ENCODE measurements at regions not wholly inside any gene's neighbourhood (a gene's known extent, or its start where the extent isn't known, plus 50 kb on each side); places are given as distances from the start of the nearest gene placed in this dataset.

DNA sequence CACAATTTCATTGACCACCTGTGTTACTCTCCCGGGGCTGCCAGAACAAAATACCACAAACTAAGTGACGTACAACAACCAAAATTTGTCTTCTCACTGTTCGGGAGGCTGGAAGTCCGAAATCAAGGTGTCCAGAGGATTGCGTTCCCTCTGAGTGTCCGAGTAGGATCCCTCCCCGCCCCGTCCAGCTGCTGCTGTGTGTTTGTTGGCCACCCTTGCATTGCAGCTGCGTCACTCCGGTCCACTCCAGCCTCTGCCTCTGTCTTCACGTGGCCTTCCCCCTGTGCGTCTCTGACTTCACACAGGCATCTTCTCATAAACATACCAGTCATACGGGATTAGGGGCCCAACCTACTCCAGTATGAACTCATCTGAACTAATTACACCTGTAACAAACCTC lies 251.8 kb upstream of the SMIM21 start:
- H3K4me3 ChIP-seq (ENCODE audit: low read depth, low read length) = no peak overlapping the region
- peak; percentile 24 for DNase-seq (ENCODE audit: low read depth)

DNA sequence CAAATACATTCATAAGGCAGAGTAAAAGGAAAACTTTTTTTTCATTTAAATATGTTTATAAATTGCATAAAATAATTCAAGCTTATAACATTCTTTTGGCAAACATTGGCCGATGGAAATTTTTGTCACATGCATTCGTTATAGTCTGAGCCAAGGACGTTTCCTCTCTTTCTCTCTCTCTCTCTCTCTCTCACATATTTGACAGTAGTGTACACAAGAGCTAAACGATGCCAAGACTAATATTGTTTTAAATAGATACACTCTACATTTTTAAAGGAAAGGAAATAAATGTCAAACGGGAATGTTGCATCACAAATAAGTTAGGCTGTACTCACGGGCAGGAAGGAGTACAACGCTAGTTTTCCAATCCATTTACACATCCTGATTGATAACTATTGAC lies 251.1 kb upstream of the SMIM21 start:
- DNase-seq (ENCODE audit: low read depth) = peak; percentile 2
- no peak overlapping the region for H3K4me3 ChIP-seq (ENCODE audit: low read depth, low read length)

DNA sequence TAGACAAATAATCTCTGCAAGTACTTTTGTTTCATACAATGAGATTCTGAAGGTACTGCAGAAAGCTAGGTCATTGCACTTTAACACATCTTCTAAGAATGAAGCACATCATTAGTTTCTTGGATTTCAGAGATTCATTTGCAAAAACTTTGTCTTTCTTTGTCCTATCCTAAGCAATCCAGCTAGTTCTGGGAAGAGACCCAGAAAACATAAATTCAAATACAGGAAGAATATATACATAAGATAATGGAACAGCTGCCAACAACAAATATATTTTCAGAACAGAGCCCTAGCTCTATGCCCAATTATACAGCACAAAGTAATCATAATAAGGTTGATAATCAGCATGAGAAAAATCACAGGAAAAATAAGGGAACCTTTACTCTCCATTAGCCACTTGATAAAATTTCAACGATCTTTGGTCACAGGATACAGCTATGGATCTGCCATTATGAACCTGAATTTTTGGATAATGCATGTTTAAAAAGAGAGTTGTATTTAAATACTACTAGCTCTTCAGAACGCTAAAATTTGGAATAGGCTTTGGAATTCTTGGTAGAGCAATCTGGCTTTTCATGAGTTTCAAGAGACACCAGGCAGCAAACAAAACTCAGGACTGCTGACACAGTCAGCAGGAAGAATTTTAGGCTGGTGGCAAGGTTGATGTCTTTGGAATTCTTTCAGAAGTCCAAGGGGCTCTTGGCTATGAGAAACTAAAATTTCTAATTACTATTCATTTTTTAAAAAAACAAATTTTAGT lies 250.4 kb upstream of the SMIM21 start:
- no peak for DNase-seq (ENCODE audit: low read depth)
- H3K4me3 ChIP-seq (ENCODE audit: low read depth, low read length) = no peak overlapping the region

DNA sequence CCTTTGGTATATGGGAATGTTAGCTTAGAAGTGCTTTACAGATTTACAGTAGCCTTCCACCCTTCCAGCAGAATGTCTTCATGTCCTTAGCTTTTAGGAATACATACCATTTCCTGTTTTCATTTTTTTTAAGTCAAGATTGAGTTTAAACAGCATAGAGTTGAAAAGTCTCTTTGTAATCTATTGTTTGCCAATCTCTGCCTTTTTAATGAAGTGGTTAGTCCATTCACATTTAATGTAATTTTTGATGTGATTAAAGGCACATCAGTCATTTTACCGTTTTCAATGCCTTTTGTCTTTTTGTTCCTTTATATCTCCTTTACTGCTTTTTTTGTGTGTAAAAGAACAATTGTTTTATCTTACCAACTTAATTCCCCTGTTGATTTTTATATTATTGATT lies 233.4 kb upstream of the SMIM21 start:
- H3K4me3 ChIP-seq (ENCODE audit: low read depth, low read length) = no peak overlapping the region
- no peak for DNase-seq (ENCODE audit: low read depth)

DNA sequence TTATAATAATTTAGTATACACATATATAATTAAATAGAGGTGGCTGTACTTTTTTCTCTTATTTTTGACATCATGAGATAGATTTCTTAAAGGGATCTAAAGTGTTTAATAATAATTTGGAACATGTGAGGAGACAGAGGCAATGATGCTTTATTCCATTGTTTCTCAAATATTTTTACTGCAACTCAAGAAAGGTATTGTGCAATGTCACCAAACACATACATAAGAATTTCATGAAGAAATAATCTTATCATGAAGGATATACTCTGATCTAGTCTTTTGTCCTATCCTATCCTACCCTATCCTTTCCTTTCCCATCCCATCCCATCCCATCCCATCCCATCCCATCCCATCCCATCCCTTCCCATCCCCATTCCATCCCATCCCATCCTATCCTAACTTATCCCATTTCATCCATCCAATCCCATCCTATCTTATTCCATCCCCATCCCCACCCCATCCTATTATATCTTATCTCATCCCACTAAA lies 232.1 kb upstream of the SMIM21 start:
- H3K4me3 ChIP-seq (ENCODE audit: low read depth, low read length) = no peak overlapping the region

DNA sequence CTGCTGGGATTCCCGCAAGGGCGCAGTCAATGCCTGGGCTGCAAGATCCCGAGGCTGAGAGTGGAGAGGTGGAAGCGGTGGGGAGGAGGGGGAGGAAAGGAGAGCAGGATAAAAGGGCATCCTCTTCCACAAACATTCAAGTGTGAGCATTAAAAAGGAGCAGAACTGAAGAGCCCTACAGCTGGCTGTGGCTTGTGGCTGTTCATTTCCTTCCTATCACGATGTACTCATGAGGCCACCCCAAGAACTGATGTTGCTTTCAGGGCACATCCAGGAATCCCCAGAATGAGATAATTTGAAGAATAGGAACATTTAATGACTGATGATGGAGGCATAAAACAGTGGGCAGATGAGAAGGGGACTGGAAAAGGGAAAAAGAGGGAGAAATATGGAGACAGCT lies 230.8 kb upstream of the SMIM21 start:
- H3K4me3 ChIP-seq (ENCODE audit: low read depth, low read length) = no peak overlapping the region

More for the DNA sequence above, 232.1 kb upstream of the SMIM21 start:
- DNase-seq (ENCODE audit: low read depth) = no peak

DNA sequence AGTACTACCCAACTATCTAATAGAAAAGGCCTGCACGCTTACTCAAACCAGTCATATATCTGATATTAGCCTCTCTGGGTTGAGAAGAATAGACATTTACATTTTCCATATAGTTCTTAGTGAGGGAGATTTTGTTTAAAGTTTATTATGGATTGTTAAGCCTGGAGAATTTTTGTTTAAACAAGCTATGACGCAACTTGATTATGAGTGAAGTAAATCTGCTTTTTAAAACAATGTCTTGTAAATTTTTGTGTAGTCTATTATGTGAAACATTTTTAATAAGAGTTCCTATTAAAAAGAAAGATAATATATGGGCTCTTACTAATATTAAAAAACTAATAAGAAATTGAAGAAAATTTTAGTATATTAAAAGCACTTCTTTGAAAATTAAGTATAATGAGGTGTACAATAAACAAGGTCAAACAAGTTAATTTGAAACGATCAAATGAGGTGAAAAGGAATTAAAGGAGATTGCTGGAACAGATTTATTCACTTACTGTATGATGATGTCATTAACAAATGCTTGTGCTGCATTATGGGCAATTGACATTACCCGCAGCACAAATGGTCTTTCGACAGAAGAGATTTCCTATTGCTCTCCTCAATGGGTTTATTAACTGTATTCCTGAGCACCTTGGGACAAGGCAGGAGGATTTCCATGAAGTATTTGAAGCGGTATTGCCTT lies 229.2 kb upstream of the SMIM21 start:
- no peak overlapping the region for H3K4me3 ChIP-seq (ENCODE audit: low read depth, low read length)
- DNase-seq (ENCODE audit: low read depth) = no peak

More for the DNA sequence above, 230.8 kb upstream of the SMIM21 start:
- no peak for DNase-seq (ENCODE audit: low read depth)

DNA sequence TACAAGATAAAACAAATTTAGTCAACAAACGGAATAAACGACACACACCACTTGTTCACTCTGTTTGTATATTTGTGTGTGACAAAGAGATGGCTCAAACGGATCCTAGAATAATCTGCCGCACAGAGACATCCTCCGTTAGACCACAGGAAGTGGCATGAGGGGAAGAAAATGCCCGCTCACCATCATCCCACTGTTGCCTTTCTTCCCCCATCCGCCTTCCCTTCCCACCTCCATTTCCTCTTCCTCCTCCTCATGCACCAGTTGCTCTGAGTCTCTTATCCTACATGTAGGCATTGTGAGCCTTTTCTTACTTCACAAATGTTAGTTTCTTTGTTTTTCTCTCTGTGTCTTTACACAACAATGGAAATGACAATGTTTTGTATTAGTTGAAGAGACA lies 228.5 kb upstream of the SMIM21 start:
- H3K4me3 ChIP-seq (ENCODE audit: low read depth, low read length) = no peak overlapping the region
- DNase-seq (ENCODE audit: low read depth) = no peak

DNA sequence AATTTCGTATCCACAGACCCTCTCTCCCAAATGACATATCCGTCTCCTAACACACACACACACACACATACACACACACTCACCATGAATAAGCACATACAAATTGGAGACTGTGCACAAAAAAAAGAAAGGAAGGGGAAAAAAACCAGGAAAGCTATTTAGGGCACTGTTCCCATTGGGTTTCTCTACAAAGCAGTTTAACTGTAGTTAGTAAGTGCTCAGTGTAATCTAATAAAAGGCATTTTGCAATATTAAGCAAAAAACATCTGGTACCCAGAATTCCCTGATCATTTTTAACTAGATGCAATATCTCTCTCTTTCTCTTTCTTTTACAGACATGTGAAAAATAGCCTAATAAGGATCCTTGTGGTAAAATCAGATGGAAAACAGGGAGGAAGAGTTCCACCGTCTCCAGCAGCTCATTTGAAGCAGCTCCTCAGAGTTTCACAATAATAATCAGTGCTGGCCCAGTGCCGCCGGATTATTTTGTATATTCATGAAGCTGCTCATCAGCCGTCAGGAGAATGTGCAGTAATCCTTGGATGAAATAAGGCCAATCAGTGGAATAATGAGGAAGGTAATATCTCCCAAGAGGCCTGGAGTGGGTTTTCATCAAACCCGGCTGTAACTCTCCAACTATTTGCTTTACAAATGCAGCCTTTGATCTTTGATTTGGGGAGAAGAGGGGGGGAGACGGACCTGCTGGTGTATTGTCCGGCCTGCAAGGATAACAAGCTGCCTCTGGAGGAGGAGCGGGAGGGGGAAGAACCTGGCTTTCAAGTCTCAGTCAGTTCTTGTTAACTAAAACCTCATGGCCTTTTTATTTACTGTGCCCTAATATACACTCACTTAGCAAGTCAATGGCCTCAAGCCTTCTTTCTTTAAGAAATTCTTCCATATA lies 227.6 kb upstream of the SMIM21 start:
- DNase-seq (ENCODE audit: low read depth) = no peak
- no peak overlapping the region for H3K4me3 ChIP-seq (ENCODE audit: low read depth, low read length)

DNA sequence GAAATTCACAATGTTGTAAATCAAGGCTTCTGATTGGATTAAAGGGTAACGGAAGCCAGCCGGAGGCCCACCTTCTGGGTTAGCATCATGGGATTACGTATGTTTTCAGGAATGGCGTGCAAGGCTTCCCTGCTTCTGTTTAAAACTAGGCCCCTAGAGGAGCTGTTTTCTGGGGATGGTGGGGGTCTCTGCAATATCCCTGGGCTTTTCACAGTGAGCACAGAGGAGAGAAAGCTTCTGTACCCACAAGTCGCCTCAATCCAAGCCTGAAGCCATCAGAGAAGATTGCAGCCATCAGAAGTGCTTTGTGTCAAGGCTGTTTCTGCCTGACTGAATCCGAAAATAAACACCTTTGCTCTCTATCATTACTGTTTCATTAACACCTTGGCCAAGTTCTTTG lies 226.9 kb upstream of the SMIM21 start:
- no peak for DNase-seq (ENCODE audit: low read depth)
- no peak overlapping the region for H3K4me3 ChIP-seq (ENCODE audit: low read depth, low read length)

DNA sequence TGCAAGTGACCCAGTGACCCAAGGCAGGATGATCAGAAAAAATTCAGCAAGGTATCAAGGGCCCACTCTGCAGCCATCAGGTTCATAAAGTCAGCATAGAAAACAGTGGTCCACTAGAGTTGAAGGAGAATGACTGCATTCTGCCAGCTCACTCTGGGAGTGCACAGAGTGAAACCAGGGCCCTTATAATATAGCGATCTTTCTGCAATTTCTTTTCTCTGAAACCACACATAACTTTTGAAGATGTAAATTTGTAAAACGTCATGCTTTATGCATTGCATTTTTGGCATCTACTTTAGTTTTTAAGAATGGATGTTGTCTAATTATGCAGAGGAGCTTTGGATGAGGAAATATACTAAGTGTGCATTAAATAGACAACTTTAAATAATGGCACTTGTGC lies 225.0 kb upstream of the SMIM21 start:
- no peak overlapping the region for H3K4me3 ChIP-seq (ENCODE audit: low read depth, low read length)
- no peak for DNase-seq (ENCODE audit: low read depth)

DNA sequence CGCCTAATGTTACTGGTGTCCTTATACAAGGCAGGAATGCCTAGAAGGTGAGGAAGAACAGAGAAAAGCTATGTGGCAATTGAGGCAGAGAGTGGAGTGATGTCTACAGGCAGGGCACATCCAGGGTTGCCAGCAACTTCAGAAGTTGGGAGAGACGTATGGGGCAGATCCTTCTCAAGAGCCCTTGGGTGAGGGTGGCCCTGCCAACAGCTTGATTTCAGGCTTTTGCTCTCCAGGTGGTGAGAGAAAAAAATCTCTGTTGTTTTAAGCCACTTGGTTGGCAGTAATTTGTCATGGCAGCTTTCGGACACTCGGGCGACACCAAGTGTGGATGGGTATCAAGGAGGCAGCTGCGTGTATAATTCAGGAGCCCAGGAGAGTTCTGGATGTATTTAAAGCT lies 217.4 kb upstream of the SMIM21 start:
- no peak overlapping the region for H3K4me3 ChIP-seq (ENCODE audit: low read depth, low read length)
- no peak for DNase-seq (ENCODE audit: low read depth)

DNA sequence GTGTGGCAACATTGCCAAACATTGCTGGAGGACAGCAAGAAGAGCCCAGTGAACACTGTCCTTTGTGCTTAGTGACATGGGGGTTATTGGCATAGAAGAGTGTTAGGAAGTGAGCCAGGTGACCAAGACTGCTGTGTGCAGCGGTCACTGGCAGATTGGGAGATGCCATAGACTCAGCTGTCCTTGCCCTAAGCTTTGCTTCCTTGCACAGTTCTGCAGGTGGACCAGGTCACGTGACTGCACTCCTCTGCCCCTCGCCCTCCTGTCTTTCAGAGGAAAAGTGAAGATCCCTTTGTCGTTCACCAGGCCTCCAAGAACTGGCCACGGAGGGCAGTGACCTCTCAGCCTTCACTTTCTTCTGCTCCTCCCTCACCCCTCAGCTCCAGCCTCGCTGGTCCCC lies 215.6 kb upstream of the SMIM21 start:
- H3K4me3 ChIP-seq (ENCODE audit: low read depth, low read length) = no peak overlapping the region
- DNase-seq (ENCODE audit: low read depth) = no peak

DNA sequence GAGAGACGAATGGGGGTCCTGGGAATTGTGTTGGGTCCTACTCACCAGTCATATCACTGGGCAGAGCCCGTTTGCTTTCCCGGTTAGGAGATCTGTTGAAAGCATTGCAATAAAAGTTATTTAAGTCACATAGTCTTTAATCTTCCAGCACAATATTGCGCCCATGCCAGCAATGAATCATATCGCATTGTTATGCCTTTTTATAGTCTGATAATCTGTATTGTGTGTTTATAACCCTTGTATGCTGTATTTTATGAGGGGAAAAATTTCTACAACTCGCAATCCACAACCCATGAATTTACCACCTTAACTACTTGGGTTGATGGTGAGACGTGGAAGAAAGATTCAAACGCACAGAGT lies 211.9 kb upstream of the SMIM21 start:
- no peak for DNase-seq (ENCODE audit: low read depth)
- no peak overlapping the region for H3K4me3 ChIP-seq (ENCODE audit: low read depth, low read length)

DNA sequence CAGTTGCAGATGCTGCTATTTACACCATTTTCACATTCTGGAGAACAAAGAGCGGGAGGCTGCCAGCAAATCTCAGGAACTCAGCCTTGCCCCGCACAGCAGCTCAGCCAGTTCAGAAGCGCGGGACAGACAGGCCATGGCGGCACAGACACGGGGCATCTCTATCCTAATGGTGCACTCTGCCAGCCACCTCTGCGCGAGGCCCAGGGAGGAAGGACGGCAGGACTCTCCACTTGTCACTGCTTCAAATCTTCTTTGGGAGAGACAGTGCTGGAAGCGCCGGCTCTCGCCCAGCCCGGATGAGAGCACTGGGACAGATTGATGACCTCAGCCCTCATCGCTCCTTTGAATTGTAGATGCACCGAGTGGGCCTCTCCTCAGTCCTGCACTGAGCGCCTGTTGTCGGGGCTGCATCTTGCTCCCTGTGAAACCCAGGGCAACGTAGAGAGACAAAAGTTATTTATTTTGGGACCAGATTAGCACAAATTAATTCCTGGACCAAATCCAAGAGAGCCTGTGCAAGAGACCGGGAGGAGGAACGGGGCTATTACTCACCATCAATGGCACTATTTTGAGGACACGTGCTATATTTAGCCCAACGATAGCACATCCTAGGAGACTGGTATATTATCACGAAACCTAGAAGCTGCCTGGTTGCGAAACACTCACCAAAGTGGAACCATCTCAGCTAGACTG lies 211.4 kb upstream of the SMIM21 start:
- DNase-seq (ENCODE audit: low read depth) = no peak
- H3K4me3 ChIP-seq (ENCODE audit: low read depth, low read length) = peak overlapping the region; percentile 41

DNA sequence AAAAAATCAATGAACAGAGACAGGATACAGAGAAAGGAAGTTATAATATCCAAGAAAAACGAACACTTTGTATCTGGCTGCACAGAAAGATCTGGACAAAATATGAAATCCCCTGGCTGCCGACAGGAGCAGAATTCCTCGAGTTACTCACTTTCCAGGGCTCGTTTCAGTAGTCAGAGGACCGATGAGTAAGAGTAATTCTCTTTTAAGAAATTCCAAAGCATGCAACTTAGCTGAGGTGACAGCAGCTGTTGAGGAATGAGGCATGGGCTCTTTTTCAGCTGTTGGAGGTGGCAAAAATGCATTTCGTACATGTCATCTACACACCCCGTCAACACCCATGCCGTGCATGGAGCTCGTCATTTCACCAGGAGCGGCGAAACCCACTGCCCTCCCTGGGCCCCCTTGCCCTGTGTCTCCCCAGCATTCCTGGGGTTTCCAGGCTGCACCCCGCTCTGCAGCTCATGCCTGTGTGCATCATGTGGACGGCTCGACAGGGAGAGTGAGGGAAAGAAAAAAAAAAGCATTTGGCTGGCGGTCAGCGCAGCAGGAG lies 210.8 kb upstream of the SMIM21 start:
- H3K4me3 ChIP-seq (ENCODE audit: low read depth, low read length) = peak overlapping the region; percentile 41

DNA sequence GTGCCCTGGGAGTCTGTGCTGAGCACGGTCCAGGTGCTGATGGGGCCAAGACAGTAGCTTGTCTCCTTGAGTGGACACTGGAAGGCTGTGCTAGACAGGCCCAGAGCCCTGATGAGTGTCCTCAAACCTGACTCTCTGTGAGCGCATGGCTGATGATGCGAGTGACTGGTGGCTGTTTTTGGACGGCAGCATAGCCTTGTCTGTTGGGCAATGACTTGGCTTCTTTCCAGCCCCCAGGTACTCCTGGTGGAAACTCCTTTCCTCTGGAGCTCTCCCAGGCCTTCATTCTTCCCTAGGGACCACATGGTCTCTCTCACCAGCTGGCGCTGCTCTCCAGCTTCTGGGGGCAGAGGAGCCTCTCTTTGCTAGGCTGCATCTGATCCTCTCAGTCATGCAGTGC lies 207.6 kb upstream of the SMIM21 start:
- no peak for DNase-seq (ENCODE audit: low read depth)
- no peak overlapping the region for H3K4me3 ChIP-seq (ENCODE audit: low read depth, low read length)

More for the DNA sequence above, 210.8 kb upstream of the SMIM21 start:
- peak; percentile 47 for DNase-seq (ENCODE audit: low read depth)

DNA sequence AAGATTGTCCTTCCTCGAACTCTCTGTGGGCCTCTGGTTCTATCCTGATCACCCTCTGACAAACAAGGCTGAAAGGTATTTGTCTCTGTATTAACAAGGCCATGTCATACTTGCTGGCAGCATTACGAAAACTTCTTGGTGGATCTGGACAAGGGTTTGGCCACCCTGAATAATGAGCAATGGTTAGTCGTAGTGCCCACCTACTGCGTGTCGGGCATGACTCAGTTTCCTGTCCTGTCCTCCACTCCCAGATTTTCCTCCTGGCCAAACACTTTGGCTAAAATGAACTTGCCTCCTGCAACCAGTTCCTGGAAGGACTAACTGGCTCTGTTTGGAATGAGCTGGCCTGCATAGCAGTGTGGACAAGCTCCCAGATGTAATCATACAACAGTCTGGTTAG lies 198.5 kb upstream of the SMIM21 start:
- H3K4me3 ChIP-seq (ENCODE audit: low read depth, low read length) = no peak overlapping the region
- DNase-seq (ENCODE audit: low read depth) = no peak

DNA sequence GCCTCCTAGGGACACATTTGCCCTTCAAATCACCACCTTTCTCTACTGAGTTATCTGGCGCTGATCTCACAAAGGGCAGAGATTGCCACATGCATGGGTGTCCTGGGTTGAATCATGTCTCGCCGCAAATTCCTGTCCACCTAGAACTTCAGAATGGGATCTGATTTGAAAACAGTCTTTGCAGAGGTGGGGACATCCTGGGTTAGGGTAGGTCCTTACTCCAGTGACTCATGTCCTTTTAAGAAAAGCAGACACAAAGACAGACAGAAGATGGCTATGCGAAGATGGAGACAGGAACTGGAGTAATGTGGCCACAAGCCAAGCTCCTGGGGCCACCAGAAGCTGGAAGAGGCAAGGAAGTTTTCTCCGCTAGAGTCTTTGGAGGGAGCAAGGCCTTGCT lies 197.4 kb upstream of the SMIM21 start:
- DNase-seq (ENCODE audit: low read depth) = no peak
- no peak overlapping the region for H3K4me3 ChIP-seq (ENCODE audit: low read depth, low read length)
